ENCODE measurements at regions not wholly inside any gene's neighbourhood (a gene's known extent, or its start where the extent isn't known, plus 50 kb on each side); places are given as distances from the start of the nearest gene placed in this dataset.

DNA sequence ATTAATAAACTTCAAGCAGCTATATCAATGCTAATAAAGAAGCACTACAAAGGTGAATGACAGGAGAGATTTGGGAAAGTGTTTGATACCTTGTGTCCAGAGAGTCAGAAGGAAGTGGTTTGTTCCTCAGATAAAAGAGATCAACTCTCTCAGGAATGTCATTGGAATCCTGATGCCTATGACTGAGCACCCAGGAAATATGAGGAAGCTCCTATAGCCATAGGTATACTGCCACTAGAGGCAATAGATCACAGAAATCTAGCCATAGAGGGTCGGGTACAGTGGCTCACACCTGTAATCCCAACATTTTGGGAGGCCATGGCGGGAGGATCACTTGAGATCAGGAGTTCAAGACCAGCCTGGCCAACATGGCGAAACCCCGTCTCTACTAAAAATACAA lies 612.6 kb downstream of the DACH1 start:
- TF ChIP-seq, protein P1, sequence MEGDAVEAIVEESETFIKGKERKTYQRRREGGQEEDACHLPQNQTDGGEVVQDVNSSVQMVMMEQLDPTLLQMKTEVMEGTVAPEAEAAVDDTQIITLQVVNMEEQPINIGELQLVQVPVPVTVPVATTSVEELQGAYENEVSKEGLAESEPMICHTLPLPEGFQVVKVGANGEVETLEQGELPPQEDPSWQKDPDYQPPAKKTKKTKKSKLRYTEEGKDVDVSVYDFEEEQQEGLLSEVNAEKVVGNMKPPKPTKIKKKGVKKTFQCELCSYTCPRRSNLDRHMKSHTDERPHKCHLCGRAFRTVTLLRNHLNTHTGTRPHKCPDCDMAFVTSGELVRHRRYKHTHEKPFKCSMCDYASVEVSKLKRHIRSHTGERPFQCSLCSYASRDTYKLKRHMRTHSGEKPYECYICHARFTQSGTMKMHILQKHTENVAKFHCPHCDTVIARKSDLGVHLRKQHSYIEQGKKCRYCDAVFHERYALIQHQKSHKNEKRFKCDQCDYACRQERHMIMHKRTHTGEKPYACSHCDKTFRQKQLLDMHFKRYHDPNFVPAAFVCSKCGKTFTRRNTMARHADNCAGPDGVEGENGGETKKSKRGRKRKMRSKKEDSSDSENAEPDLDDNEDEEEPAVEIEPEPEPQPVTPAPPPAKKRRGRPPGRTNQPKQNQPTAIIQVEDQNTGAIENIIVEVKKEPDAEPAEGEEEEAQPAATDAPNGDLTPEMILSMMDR (IDR thresholded peaks at IDR 0.05; ENCODE audit: extremely low read depth in 1 of 2, insufficient read depth in 1 of 2, low read depth in 1 of 2, low read length in 2 of 2), result no peak
- TF ChIP-seq EZH2 (IDR thresholded peaks at IDR 0.05; ENCODE audit: borderline replicate concordance, low read depth, low read length, severe bottlenecking), result no peak
- TF ChIP-seq POLR2A (IDR thresholded peaks at IDR 0.05; ENCODE audit: low read depth, low read length), result no peak
